Esophagus squamous epithelium (tissue), 4 donors: ENCODE measurements at regions not wholly inside any gene's neighbourhood (a gene's known extent, or its start where the extent isn't known, plus 50 kb on each side); places are given as distances from the start of the nearest gene placed in this dataset.

Experiments
- CTCF ChIP-seq, 6 experiments: fragments of 450-650 bp in 4 of 6; fragments of 200-600 bp in 2 of 6; sonication (generic) in 2 of 6; IDR thresholded peaks; one replicate each; pipeline ENCODE4 v1.5.1; 2016 to 2019; ENCODE audit warnings: antibody characterized with exemption in 6 of 6, mild to moderate bottlenecking in 4 of 6, moderate library complexity in 4 of 6
- POLR2A ChIP-seq, 4 donors: fragments of 450-650 bp; IDR thresholded peaks; one replicate each; pipeline ENCODE4 v1.6.1; 2017; ENCODE audit warnings: antibody characterized with exemption in 4 of 4, mild to moderate bottlenecking in 4 of 4, moderate library complexity in 3 of 4

GRCh38 chr18:38931754-38932050 lies 1366.1 kb upstream of the CELF4 start:
- TF ChIP-seq CTCF (IDR thresholded peaks at IDR 0.05) (no peak), POLR2A (IDR thresholded peaks at IDR 0.05) (no peak)
